Spleen (tissue), 7 donors: ENCODE measurements at regions not wholly inside any gene's neighbourhood (a gene's known extent, or its start where the extent isn't known, plus 50 kb on each side); places are given as distances from the start of the nearest gene placed in this dataset.

ENCODE experiments used
- POLR2A ChIP-seq, 3 donors: fragments of 450-650 bp; IDR thresholded peaks; one replicate each; pipeline ENCODE4 v1.5.1; 2017; ENCODE audit warnings: antibody characterized with exemption in 3 of 3, mild to moderate bottlenecking in 1 of 3
- TF ChIP-seq, protein P1 (sequence below), 11 experiments: fragments of 200-600 bp in 7 of 11; fragments of 450-650 bp in 4 of 11; sonication (generic) in 4 of 11; IDR thresholded peaks in 8 of 11; conservative IDR thresholded peaks in 3 of 11; 1 replicate in 7 of 11; 2 replicates in 4 of 11; pipeline versions ENCODE4 v1.4.0 to v1.8.0; 2016 to 2021; ENCODE audit warnings: antibody characterized with exemption in 11 of 11, inconsistent platforms in 4 of 11, mild to moderate bottlenecking in 1 of 11
- donor health status: DM: no; HTN: no; CAD: no; lungs with moderate emphysema.
- donor health status: DM: no; HTN: no; CAD: no.
- donor health status: DM: no; HTN: no; CAD: no.

DNA sequence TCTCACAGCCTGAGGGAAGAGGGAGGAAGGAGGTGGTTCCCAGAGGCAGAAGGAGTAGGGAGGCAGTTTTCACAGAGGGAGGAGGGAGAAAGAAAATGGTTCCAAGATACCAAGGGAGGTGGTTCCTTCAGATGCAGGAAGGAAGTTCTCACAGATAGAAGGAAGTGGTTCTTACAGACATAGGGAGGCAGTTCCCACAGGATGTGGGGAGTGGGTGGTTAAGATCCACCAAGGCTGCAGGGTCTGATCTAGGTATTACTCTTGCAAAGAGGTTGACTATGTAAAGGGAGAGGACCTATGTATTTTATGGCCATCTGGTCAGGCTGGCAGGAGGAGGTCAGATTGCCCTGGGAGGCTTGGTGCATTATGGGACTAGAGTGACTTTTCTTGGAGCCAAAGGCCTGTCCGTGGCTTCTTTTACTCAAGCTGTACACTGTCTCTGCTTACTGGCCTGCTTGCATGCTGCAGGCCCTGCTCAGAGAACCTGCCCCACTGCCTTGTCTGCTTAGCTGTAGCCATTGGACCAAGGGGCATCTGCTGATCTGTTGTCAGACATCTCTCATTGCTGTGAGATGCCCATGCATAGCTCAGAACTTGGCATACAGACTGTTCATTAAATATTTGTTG is 283.7 kb downstream of the DHX35 start:
- TF ChIP-seq, protein P1, sequence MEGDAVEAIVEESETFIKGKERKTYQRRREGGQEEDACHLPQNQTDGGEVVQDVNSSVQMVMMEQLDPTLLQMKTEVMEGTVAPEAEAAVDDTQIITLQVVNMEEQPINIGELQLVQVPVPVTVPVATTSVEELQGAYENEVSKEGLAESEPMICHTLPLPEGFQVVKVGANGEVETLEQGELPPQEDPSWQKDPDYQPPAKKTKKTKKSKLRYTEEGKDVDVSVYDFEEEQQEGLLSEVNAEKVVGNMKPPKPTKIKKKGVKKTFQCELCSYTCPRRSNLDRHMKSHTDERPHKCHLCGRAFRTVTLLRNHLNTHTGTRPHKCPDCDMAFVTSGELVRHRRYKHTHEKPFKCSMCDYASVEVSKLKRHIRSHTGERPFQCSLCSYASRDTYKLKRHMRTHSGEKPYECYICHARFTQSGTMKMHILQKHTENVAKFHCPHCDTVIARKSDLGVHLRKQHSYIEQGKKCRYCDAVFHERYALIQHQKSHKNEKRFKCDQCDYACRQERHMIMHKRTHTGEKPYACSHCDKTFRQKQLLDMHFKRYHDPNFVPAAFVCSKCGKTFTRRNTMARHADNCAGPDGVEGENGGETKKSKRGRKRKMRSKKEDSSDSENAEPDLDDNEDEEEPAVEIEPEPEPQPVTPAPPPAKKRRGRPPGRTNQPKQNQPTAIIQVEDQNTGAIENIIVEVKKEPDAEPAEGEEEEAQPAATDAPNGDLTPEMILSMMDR (IDR thresholded peaks at IDR 0.05 in 8 of 11, conservative IDR thresholded peaks at IDR 0.05 in 3 of 11), result no peak
- no peak for TF ChIP-seq POLR2A (IDR thresholded peaks at IDR 0.05)
